Fibroblast of pulmonary artery (primary cell): ENCODE measurements at regions not wholly inside any gene's neighbourhood (a gene's known extent, or its start where the extent isn't known, plus 50 kb on each side); places are given as distances from the start of the nearest gene placed in this dataset.
"Not testable (repeated sequence)": the region's sequence is repeated elsewhere in the genome, so short reads cannot be mapped to it uniquely, and the experiment has no call there.

Experiments
- DNase-seq: peaks from one replicate; pipeline ENCODE4 v3.0.0-alpha.2; 2010; ENCODE audit warnings: low read depth
- H3K4me3 ChIP-seq: replicated peaks from 2 replicates; pipeline ENCODE4 v1.5.1; 2011; ENCODE audit warnings: low read depth, mild to moderate bottlenecking, control low read depth, low read length, moderate library complexity
- CTCF ChIP-seq: IDR thresholded peaks from 2 replicates; pipeline ENCODE4 v1.5.1; 2011; ENCODE audit warnings: mild to moderate bottlenecking, control low read depth, low read length, inconsistent platforms; ENCODE audit errors: missing control alignments

DNA sequence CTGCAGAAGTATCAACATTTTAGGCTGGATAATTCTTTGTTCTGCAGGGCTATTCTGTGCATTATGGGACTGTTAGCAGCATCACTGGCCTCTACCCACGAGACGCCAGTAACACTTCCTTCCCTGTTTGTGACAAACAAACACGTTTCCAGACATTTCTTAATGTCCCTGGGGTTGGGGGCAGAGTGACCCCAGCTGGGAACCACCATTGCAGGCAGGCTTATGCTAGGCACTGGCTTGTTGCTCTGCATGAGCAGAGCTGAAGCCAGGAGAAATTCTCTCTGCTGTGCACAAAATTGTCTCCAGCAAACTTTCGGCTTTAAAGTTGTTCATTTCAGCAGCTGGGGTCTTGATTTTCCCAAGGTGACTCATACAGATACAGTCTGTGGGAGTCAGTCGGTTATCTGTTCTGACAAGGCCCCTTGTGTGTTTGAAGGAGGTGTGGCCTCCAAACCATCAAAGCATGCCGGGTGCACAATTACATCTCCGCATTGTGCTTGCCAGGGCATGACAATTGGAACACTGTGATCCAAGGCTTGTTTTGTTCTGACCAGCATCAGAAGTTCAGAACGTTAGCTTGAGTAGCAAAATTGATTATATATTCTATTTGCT, 156.4 kb upstream of the BOD1L1 start:
- no peak for TF ChIP-seq CTCF
- no peak overlapping the region for H3K4me3 ChIP-seq

GRCh38 chr4:13793020-13793710, 165.6 kb upstream of the BOD1L1 start:
- no peak overlapping the region for H3K4me3 ChIP-seq
- peak; percentile 6 for DNase-seq
- TF ChIP-seq CTCF = no peak

More for the DNA sequence above, 156.4 kb upstream of the BOD1L1 start:
- DNase-seq = peak; percentile 52

GRCh38 chr4:13794819-13795565, 167.5 kb upstream of the BOD1L1 start:
- no peak overlapping the region for H3K4me3 ChIP-seq
- TF ChIP-seq CTCF = no peak
- DNase-seq = no peak

- DNase-seq = no peak
- H3K4me3 ChIP-seq = no peak overlapping the region
- no peak for TF ChIP-seq CTCF
Observed at GRCh38 chr4:13797061-13797460, 169.5 kb upstream of the BOD1L1 start.

DNA sequence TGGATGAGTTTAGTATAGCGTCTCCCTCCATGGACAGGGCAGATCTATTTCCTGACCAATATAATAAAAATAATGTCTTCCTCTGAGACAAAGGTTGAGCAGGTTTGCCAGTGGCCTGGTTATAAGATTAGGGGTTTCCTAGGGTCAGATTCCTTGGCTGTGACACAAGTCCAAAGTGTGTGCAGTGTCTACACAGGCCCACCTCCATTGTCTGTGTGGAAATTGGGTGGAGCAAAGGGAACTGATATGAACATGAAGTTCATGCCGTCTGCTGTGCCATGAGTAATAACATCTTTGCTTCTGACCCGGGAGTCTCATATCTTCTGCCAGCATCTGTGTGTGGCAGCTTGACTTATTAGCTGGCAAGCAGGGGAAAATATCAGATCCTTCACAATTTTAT, 187.7 kb upstream of the BOD1L1 start:
- DNase-seq = no peak
- no peak overlapping the region for H3K4me3 ChIP-seq
- TF ChIP-seq CTCF = no peak

DNA sequence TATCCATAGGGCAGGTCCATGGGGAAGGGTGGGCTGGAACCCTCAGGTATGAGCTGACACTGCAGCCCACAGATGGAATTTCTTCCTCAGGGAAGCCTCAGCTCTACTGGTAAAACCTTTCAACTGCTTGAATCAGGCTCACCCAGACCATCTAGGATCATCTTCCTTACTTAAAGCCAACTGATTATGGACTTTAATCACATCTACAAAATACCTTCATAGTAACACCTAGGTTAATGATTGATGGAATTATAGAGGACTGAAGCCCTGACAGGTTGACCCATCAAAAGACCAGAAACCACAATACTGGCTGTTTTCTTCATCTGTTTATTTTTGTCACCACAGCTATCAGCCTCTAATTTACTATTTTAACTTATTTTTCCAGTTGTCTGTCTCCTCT, 188.9 kb upstream of the BOD1L1 start:
- no peak overlapping the region for H3K4me3 ChIP-seq
- DNase-seq = no peak
- no peak for TF ChIP-seq CTCF

- H3K4me3 ChIP-seq = no peak overlapping the region
- TF ChIP-seq CTCF = no peak
- DNase-seq = no peak
Observed at GRCh38 chr4:13821522-13821921, 194.0 kb upstream of the BOD1L1 start.

DNA sequence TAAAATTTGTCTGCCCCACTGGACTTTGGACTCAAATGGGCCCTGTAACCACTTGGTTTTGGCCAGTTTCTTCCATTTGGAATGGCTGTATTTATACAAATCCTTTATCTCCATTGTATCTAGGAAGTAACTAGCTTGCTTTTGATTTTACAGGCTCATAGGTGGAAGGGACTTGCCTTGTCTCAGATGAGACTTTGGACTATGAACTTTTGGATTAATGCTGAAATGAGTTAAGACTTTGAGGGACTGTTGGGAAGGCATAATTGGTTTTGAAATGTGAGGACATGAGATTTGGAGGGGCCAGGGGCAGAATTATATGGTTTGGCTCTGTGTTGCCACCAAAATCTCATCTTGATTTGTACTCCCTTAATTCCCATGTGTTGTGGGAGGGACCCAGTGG, 198.3 kb upstream of the BOD1L1 start:
- not testable (repeated sequence) for DNase-seq

More for the DNA sequence above, 198.3 kb upstream of the BOD1L1 start:
- H3K4me3 ChIP-seq = not testable (repeated sequence)
